HEK293T (cell line): ENCODE measurements at regions not wholly inside any gene's neighbourhood (a gene's known extent, or its start where the extent isn't known, plus 50 kb on each side); places are given as distances from the start of the nearest gene placed in this dataset.

ENCODE experiments used
- CTCF ChIA-PET: fragments of 350-600 bp; formaldehyde crosslinking; extraction: SDS; loops from one replicate; lab custom pipeline; 2021; ENCODE audit warnings: antibody characterized with exemption, inconsistent platforms; lab: Yijun Ruan, JAX
- POLR2A ChIA-PET: fragments of 350-600 bp; formaldehyde crosslinking; extraction: SDS; loops from one replicate; lab custom pipeline; 2020; ENCODE audit warnings: antibody characterized with exemption, inconsistent platforms; lab: Yijun Ruan, JAX
- DNase-seq: peaks from one replicate; pipeline ENCODE4 v3.0.0; 2012; ENCODE audit warnings: mixed read lengths; ENCODE audit errors: extremely low spot score
- ARNT ChIP-seq: fragments of 450-650 bp; IDR thresholded peaks from 2 replicates; pipeline ENCODE4 v1.6.1; 2017; ENCODE audit warnings: mild to moderate bottlenecking
- BHLHE40 ChIP-seq: fragments of 450-650 bp; IDR thresholded peaks from 2 replicates; pipeline ENCODE4 v1.6.1; 2016; ENCODE audit warnings: mild to moderate bottlenecking, moderate library complexity, borderline replicate concordance
- CTBP1 ChIP-seq: fragments of 450-650 bp; IDR thresholded peaks from 2 replicates; pipeline ENCODE4 v1.6.1; 2016; ENCODE audit warnings: borderline replicate concordance
- ELF4 ChIP-seq: fragments of 450-650 bp; IDR thresholded peaks from 2 replicates; pipeline ENCODE4 v1.6.1; 2017; ENCODE audit warnings: antibody characterized with exemption
- FOXA1 ChIP-seq: fragments of 450-650 bp; IDR thresholded peaks from 2 replicates; pipeline ENCODE4 v1.6.1; 2016; ENCODE audit warnings: mild to moderate bottlenecking
- FOXK2 ChIP-seq: fragments of 450-650 bp; IDR thresholded peaks from 2 replicates; pipeline ENCODE4 v1.6.1; 2016; ENCODE audit warnings: mild to moderate bottlenecking
- FOXM1 ChIP-seq: fragments of 450-650 bp; IDR thresholded peaks from 2 replicates; pipeline ENCODE4 v1.6.1; 2017; ENCODE audit warnings: mild to moderate bottlenecking, borderline replicate concordance
- HDGF ChIP-seq: fragments of 450-650 bp; IDR thresholded peaks from 2 replicates; pipeline ENCODE4 v1.6.1; 2017; ENCODE audit warnings: antibody characterized with exemption, borderline replicate concordance
- L3MBTL2 ChIP-seq: fragments of 450-650 bp; conservative IDR thresholded peaks from 2 replicates; pipeline ENCODE4 v1.6.1; 2016; ENCODE audit warnings: mild to moderate bottlenecking
- LEF1 ChIP-seq: fragments of 450-650 bp; IDR thresholded peaks from 2 replicates; pipeline ENCODE4 v1.6.1; 2017; ENCODE audit warnings: mild to moderate bottlenecking, borderline replicate concordance
- NFRKB ChIP-seq: fragments of 450-650 bp; IDR thresholded peaks from 2 replicates; pipeline ENCODE4 v1.6.1; 2016; ENCODE audit warnings: mild to moderate bottlenecking, moderate library complexity
- SP1 ChIP-seq: fragments of 450-650 bp; IDR thresholded peaks from 2 replicates; pipeline ENCODE4 v1.6.1; 2017
- SUZ12 ChIP-seq: fragments of 450-650 bp; IDR thresholded peaks from 2 replicates; pipeline ENCODE4 v1.6.1; 2016; ENCODE audit warnings: mild to moderate bottlenecking
- TARDBP ChIP-seq: fragments of 450-650 bp; IDR thresholded peaks from 2 replicates; pipeline ENCODE4 v1.6.1; 2016
- ZNF384 ChIP-seq: fragments of 450-650 bp; IDR thresholded peaks from 2 replicates; pipeline ENCODE4 v1.6.1; 2016
- TF ChIP-seq, protein P1 (sequence below): fragments of 450-650 bp; IDR thresholded peaks from 2 replicates; pipeline ENCODE4 v1.6.1; 2016

DNA sequence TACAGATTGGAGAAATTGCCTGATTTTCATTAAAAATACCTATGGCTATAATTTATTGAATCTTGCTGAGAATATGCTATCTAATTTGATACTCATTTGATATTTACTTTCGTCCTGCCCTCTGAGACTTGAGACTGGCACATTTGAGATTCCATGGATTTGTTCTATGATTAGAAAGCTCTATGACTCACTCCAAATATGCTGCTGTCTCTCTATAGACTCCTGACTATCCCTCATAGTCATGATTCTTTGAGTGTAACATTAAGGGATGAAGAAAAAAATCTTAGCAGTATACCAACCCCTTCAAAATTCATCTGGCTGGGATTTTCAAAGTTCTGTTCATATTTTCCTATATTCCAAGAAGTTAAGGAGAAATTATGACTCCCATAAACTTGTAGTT, 191.9 kb downstream of the LRIG3 start:
- ChIA-PET CTCF (no interaction called here), POLR2A (no interaction called here)

DNA sequence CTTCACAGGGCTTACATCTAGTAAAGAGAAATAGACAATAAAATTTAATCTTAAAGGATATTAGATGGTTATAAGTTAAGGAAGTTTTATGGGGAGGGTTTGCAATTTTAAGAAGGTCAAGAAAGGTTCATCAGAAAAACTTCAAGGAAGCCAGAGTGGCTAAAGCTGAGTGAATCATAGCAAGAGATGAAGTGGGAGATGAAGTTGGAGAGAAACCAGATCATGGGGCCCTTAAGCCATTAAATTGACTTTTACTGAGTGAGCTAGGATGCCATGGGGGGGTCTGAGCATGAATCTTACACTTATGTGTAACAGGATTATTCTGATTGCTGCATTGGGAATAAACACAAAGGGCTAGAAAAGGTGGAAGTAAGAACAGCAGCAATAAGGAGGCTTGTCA, 189.2 kb downstream of the LRIG3 start:
- DNase-seq = no peak
- CTCF ChIA-PET = no interaction called here
- TF ChIP-seq FOXM1 (no peak), ELF4 (no peak), TARDBP (no peak)
- POLR2A ChIA-PET = no interaction called here

More for the DNA sequence above, 191.9 kb downstream of the LRIG3 start:
- DNase-seq = no peak
- TF ChIP-seq L3MBTL2 (no peak), ARNT (no peak), TARDBP (no peak), BHLHE40 (no peak), ELF4 (no peak), HDGF (no peak), FOXK2 (no peak), CTBP1 (no peak), SUZ12 (no peak), NFRKB (no peak), LEF1 (no peak), SP1 (no peak), ZNF384 (no peak), FOXA1 (no peak), FOXM1 (no peak)
- TF ChIP-seq, protein P1, sequence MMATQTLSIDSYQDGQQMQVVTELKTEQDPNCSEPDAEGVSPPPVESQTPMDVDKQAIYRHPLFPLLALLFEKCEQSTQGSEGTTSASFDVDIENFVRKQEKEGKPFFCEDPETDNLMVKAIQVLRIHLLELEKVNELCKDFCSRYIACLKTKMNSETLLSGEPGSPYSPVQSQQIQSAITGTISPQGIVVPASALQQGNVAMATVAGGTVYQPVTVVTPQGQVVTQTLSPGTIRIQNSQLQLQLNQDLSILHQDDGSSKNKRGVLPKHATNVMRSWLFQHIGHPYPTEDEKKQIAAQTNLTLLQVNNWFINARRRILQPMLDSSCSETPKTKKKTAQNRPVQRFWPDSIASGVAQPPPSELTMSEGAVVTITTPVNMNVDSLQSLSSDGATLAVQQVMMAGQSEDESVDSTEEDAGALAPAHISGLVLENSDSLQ = no peak

DNA sequence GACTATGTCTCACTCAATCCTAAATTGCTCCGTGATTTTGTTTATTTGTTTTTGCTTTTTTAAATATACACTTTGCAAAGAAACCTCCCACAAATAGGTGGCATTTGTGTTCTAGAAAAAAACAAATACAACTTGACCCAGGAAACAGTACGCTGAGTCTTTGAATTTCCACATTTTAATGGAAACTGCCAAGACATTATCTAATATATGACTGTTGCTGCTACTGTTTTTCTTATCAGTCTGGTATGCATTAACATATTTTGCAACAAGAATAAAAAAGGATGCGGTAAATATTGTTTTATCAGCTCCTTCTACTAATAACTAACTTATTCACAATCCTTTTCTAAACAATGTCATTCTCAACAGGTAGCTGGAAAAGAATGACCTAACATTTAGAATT, 187.4 kb downstream of the LRIG3 start:
- ChIA-PET CTCF (no interaction called here), POLR2A (no interaction called here)
- TF ChIP-seq, protein P1 = no peak
- TF ChIP-seq HDGF (no peak), NFRKB (no peak), ZNF384 (no peak), FOXK2 (no peak), TARDBP (no peak), ELF4 (no peak), SUZ12 (no peak), CTBP1 (no peak), FOXM1 (no peak), FOXA1 (no peak), L3MBTL2 (no peak), SP1 (no peak), ARNT (no peak), LEF1 (no peak), BHLHE40 (no peak)
- DNase-seq = no peak

DNA sequence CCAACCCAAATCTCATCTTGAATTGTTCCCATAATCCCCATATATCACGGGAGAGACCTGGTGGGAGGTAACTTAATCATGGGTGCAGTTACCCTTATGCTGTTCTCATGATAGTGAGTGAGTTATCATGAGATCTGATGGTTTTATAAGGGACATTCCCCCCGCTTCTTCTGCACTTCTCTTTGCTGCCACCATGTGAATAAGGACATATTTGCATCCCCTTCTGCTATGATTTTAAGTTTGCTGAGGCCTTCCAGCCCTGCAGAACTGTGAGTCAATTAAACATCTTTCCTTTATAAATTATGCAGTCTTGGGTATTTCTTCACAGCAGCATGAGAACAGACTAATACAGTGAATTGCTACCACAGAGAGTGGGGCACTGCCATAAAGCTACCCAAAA, 179.1 kb downstream of the LRIG3 start:
- TF ChIP-seq ELF4 (no peak), TARDBP (no peak), SP1 (no peak), FOXM1 (no peak), CTBP1 (no peak), SUZ12 (no peak), FOXA1 (no peak), FOXK2 (no peak), ARNT (no peak), NFRKB (no peak), BHLHE40 (no peak), HDGF (no peak), ZNF384 (no peak), LEF1 (no peak), L3MBTL2 (no peak)
- TF ChIP-seq, protein P1 = no peak
- no peak for DNase-seq
- CTCF ChIA-PET = no interaction called here
- POLR2A ChIA-PET = no interaction called here

DNA sequence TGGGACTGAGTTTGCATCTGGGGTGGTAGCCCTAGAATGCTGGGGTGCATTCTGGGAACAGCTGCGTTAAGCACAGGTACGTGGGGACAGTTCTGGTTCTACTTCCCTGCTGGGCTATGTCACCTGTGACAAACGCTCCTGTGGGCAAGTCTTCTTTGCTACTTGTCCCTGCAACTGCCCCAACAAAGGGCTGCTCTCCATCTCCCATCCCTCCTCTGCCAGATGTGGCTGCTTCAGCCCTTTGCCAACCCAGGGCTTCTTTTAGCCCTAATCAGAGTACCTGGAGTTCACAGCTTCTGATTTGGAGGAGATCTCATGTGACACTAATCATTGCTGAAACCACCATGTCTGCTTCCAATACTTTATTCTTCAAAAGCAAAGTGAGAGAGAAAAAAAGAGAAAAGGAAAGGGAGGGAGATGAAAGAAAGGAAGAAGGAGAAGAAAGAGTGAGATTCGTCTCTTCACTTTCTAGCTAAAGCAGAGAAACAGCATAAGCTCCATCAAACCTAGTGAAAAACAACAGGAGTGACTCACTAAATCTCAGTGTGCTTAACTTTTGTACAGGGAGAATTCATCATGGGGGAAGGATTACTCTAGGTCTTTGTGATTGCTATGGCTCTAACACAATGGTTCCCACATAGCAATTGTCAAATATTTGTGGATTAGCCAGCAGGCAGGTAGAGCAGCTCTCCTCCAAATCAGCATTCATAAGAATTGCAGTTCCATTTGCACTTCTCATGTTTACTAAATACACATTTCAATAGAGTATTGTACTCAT, 174.8 kb downstream of the LRIG3 start:
- POLR2A ChIA-PET = no interaction called here
- TF ChIP-seq FOXM1 (no peak), HDGF (no peak), FOXK2 (no peak), SP1 (no peak), ARNT (no peak), FOXA1 (no peak), CTBP1 (no peak), SUZ12 (no peak), LEF1 (no peak), TARDBP (no peak), ELF4 (no peak), BHLHE40 (no peak), ZNF384 (no peak), NFRKB (no peak)
- TF ChIP-seq, protein P1 = no peak
- no peak for DNase-seq
- CTCF ChIA-PET = no interaction called here
